ENCODE measurements at regions not wholly inside any gene's neighbourhood (a gene's known extent, or its start where the extent isn't known, plus 50 kb on each side); places are given as distances from the start of the nearest gene placed in this dataset.

DNA sequence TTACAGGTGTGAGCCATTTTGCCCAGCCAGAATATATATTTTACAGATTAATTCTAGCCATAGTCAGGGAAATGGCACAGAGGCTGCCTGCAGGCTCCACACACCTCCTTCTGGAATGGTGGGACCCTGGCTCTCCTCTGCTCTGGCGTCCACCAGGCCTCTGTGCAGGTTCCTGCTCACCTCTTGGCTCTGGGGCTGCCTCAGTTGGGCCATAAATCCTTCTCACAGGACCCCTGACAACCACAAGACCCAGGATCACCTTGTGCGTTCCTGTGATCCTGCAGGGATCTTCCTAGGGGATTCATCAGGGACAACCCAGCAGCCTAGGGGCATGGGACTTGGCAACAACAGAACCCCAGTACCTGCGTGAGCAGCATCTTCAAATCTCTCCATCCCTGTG, 93.0 kb upstream of the FSTL4 start:
- TF ChIP-seq SP1 (IDR thresholded peaks at IDR 0.05; ENCODE audit: low read depth, low read length) (no peak), EP300 (IDR thresholded peaks at IDR 0.05; ENCODE audit: borderline replicate concordance in 1 of 2, low read depth in 2 of 2, low read length in 2 of 2) (no peak), TAF1 (IDR thresholded peaks at IDR 0.05; ENCODE audit: low read depth, low read length) (no peak), POLR2AphosphoS5 (IDR thresholded peaks at IDR 0.05; ENCODE audit: low read depth, low read length) (no peak), TEAD4 (IDR thresholded peaks at IDR 0.05; ENCODE audit: low read depth, low read length) (no peak), POU5F1 (IDR thresholded peaks at IDR 0.05; ENCODE audit: low read depth, low read length) (no peak), SP4 (IDR thresholded peaks at IDR 0.05; ENCODE audit: low read length) (no peak), JUND (IDR thresholded peaks at IDR 0.05; ENCODE audit: low read length) (no peak), TCF12 (IDR thresholded peaks at IDR 0.05; ENCODE audit: low read depth, low read length) (no peak)
- TF ChIP-seq, protein P1, sequence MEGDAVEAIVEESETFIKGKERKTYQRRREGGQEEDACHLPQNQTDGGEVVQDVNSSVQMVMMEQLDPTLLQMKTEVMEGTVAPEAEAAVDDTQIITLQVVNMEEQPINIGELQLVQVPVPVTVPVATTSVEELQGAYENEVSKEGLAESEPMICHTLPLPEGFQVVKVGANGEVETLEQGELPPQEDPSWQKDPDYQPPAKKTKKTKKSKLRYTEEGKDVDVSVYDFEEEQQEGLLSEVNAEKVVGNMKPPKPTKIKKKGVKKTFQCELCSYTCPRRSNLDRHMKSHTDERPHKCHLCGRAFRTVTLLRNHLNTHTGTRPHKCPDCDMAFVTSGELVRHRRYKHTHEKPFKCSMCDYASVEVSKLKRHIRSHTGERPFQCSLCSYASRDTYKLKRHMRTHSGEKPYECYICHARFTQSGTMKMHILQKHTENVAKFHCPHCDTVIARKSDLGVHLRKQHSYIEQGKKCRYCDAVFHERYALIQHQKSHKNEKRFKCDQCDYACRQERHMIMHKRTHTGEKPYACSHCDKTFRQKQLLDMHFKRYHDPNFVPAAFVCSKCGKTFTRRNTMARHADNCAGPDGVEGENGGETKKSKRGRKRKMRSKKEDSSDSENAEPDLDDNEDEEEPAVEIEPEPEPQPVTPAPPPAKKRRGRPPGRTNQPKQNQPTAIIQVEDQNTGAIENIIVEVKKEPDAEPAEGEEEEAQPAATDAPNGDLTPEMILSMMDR (IDR thresholded peaks at IDR 0.05; ENCODE audit: control extremely low read depth in 1 of 3, insufficient read depth in 1 of 3, low read depth in 1 of 3, low read length in 3 of 3) = no peak
